K562 (cell line): ENCODE measurements at regions not wholly inside any gene's neighbourhood (a gene's known extent, or its start where the extent isn't known, plus 50 kb on each side); places are given as distances from the start of the nearest gene placed in this dataset.

ENCODE experiments used
- DPF2 ChIP-seq: fragments of 450-650 bp; IDR thresholded peaks from 2 replicates; pipeline ENCODE4 v1.6.1; 2016
- RAD21 ChIP-seq, 2 experiments: fragments of 250-450 bp in 1 of 2; fragments of 450-650 bp in 1 of 2; sonication (Bioruptor Pico) in 1 of 2; formaldehyde crosslinking in 1 of 2; IDR thresholded peaks in 1 of 2; conservative IDR thresholded peaks in 1 of 2; 2 replicates each; pipeline versions ENCODE4 v1.4.0 to v1.8.0; 2020 to 2022; ENCODE audit warnings: mild to moderate bottlenecking in 2 of 2, moderate library complexity in 1 of 2
- YY1 ChIP-seq, 3 experiments: IDR thresholded peaks; 2 replicates each; pipeline ENCODE4 v1.6.1; 2011; ENCODE audit warnings: low read length in 2 of 3, mild to moderate bottlenecking in 2 of 3, moderate library complexity in 2 of 3, borderline replicate concordance in 1 of 3, control low read depth in 1 of 3, low read depth in 1 of 3; ENCODE audit not compliant: insufficient read depth in 3 of 3, insufficient replicate concordance in 2 of 3, control insufficient read depth in 1 of 3, insufficient read length in 1 of 3; ENCODE audit errors: extremely low read depth in 1 of 3
- ZNF696 ChIP-seq: fragments of 250-450 bp; sonication (Bioruptor Pico); conservative IDR thresholded peaks from 2 replicates; pipeline ENCODE4 v1.4.0; 2020; ENCODE audit warnings: mild to moderate bottlenecking, moderate library complexity
- TF ChIP-seq, protein P1 (sequence below): fragments of 250-450 bp; sonication (Bioruptor Pico); IDR thresholded peaks from 2 replicates; pipeline ENCODE4 v1.5.0; 2020; ENCODE audit warnings: mild to moderate bottlenecking, borderline replicate concordance
- TF ChIP-seq, protein P2 (sequence below), 3 experiments: IDR thresholded peaks in 2 of 3; conservative IDR thresholded peaks in 1 of 3; 2 replicates each; pipeline ENCODE4 v1.5.1; 2011 to 2012; ENCODE audit warnings: low read length in 3 of 3, mild to moderate bottlenecking in 3 of 3, control low read depth in 2 of 3, improper control_type of control experiment in 1 of 3, inconsistent platforms in 1 of 3, low read depth in 1 of 3, mixed read lengths in 1 of 3, moderate library complexity in 1 of 3; ENCODE audit not compliant: insufficient read depth in 2 of 3

DNA sequence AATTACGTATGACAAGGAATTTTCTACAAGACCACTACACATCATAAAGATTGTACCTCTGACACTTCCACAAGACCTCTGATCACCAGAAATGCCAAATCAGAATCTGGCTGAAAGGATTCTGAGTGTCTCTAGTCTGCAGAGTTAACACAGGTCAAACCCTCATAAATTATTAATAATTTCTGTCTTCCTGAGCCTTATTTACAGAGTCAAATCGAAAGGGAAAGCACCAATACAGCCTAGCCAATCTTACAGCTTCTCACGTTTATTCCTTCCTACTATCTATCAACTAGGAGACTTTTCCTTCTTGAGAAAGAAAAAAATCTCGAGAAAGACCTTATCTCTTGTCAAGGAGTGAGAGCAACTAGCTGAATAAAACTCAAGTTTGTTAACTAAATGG is 2151.6 kb downstream of the MRPL39 start:
- TF ChIP-seq ZNF696 = no peak
- no peak for TF ChIP-seq YY1 (IDR thresholded peaks at IDR 0.05; ENCODE audit: borderline replicate concordance in 1 of 3, control insufficient read depth in 1 of 3, extremely low read depth in 1 of 3, insufficient read depth in 3 of 3, insufficient read length in 1 of 3, insufficient replicate concordance in 2 of 3, low read depth in 1 of 3, low read length in 2 of 3)
- TF ChIP-seq, protein P1, sequence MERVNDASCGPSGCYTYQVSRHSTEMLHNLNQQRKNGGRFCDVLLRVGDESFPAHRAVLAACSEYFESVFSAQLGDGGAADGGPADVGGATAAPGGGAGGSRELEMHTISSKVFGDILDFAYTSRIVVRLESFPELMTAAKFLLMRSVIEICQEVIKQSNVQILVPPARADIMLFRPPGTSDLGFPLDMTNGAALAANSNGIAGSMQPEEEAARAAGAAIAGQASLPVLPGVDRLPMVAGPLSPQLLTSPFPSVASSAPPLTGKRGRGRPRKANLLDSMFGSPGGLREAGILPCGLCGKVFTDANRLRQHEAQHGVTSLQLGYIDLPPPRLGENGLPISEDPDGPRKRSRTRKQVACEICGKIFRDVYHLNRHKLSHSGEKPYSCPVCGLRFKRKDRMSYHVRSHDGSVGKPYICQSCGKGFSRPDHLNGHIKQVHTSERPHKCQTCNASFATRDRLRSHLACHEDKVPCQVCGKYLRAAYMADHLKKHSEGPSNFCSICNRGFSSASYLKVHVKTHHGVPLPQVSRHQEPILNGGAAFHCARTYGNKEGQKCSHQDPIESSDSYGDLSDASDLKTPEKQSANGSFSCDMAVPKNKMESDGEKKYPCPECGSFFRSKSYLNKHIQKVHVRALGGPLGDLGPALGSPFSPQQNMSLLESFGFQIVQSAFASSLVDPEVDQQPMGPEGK (CRISPR knock-in tag) = no peak
- TF ChIP-seq, protein P2, sequence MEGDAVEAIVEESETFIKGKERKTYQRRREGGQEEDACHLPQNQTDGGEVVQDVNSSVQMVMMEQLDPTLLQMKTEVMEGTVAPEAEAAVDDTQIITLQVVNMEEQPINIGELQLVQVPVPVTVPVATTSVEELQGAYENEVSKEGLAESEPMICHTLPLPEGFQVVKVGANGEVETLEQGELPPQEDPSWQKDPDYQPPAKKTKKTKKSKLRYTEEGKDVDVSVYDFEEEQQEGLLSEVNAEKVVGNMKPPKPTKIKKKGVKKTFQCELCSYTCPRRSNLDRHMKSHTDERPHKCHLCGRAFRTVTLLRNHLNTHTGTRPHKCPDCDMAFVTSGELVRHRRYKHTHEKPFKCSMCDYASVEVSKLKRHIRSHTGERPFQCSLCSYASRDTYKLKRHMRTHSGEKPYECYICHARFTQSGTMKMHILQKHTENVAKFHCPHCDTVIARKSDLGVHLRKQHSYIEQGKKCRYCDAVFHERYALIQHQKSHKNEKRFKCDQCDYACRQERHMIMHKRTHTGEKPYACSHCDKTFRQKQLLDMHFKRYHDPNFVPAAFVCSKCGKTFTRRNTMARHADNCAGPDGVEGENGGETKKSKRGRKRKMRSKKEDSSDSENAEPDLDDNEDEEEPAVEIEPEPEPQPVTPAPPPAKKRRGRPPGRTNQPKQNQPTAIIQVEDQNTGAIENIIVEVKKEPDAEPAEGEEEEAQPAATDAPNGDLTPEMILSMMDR (IDR thresholded peaks at IDR 0.05 in 2 of 3, conservative IDR thresholded peaks at IDR 0.05 in 1 of 3; ENCODE audit: insufficient read depth in 2 of 3, low read depth in 1 of 3, low read length in 3 of 3) = no peak
- TF ChIP-seq DPF2 = no peak
- TF ChIP-seq RAD21 (CRISPR knock-in tag; conservative IDR thresholded peaks at IDR 0.05 in 1 of 2, IDR thresholded peaks at IDR 0.05 in 1 of 2) = no peak
